ENCODE measurements at regions not wholly inside any gene's neighbourhood (a gene's known extent, or its start where the extent isn't known, plus 50 kb on each side); places are given as distances from the start of the nearest gene placed in this dataset.

GRCh38 chr14:40487824-40488223, 1055.6 kb upstream of the FBXO33 start:
- TF ChIP-seq SIN3A (IDR thresholded peaks at IDR 0.05; ENCODE audit: borderline replicate concordance, insufficient read depth, low read depth, low read length) = no peak
- no peak for TF ChIP-seq POLR2AphosphoS5 (IDR thresholded peaks at IDR 0.05; ENCODE audit: low read depth, low read length)
- no peak for TF ChIP-seq TCF7L2 (IDR thresholded peaks at IDR 0.05; ENCODE audit: low read depth, low read length)
- TF ChIP-seq REST (IDR thresholded peaks at IDR 0.05; ENCODE audit: insufficient read depth in 1 of 2, low read depth in 2 of 2, low read length in 1 of 2) = no peak
- no peak overlapping the region for H3K27ac ChIP-seq (ENCODE audit: low read length)
- ChIA-PET POLR2A (no interaction called here), CTCF (no interaction called here)
- intact Hi-C loops (cut with micrococcal nuclease; ENCODE audit: unreplicated experiment) (no loop called here), in situ Hi-C loops (cut with HindIII; ENCODE audit: low pct_unique_long_range_greater_than_20kb, low sequenced_read_pairs) (no loop called here)
- no peak for DNase-seq (ENCODE audit: low read depth, low spot score)
- no peak for ATAC-seq
- no peaks in the 10 kb centered on the region for H3K4me1 ChIP-seq (ENCODE audit: control insufficient read depth, insufficient read depth, low read length)
- no peaks in the 10 kb centered on the region; the same call in 1 of the 2 replicates for H3K36me3 ChIP-seq (ENCODE audit: control insufficient read depth, insufficient read depth, low read length)
- no peaks in the 10 kb centered on the region for H3K9me3 ChIP-seq (ENCODE audit: control insufficient read depth, insufficient read depth, low read depth, low read length)
- BruUV-seq (replicated peaks) = no TSS peak
- H3K4me3 ChIP-seq (ENCODE audit: low read depth in 2 of 2, low read length in 2 of 2) = no peak overlapping the region
- H3K27me3 ChIP-seq (ENCODE audit: control insufficient read depth, insufficient read depth, low read length) = no peaks in the 10 kb centered on the region

DNA sequence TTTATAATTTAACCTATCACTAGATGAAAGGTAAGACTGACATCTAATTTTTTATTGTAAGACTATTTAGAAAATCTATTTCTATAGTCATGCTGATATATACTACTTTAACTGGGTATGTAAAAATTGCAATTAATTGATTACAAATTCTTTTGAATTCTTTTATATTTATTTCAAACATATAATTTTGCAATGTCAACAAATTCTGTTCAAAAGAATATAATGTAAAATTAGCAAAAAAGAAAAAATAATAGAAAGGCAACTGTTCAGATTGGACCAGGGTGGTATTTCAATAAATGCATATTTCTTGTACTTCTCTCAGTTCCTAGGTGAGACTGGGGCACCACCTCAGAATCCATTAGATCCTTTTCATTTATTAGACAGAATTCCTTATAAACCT, 1053.5 kb upstream of the FBXO33 start:
- ATAC-seq = no peak
- no TSS peak for BruUV-seq (replicated peaks)
- ChIA-PET CTCF (no interaction called here), POLR2A (no interaction called here)
- Histone ChIP-seq H3K4me3 (ENCODE audit: low read depth in 2 of 2, low read length in 2 of 2) (no peak overlapping the region), H3K9me3 (ENCODE audit: control insufficient read depth, insufficient read depth, low read depth, low read length) (no peaks in the 10 kb centered on the region), H3K4me1 (ENCODE audit: control insufficient read depth, insufficient read depth, low read length) (no peaks in the 10 kb centered on the region), H3K27me3 (ENCODE audit: control insufficient read depth, insufficient read depth, low read length) (no peaks in the 10 kb centered on the region), H3K36me3 (ENCODE audit: control insufficient read depth, insufficient read depth, low read length) (no peaks in the 10 kb centered on the region), H3K27ac (ENCODE audit: low read length) (no peak overlapping the region)
- TF ChIP-seq POLR2AphosphoS5 (IDR thresholded peaks at IDR 0.05; ENCODE audit: low read depth, low read length) (no peak), TCF7L2 (IDR thresholded peaks at IDR 0.05; ENCODE audit: low read depth, low read length) (no peak), REST (IDR thresholded peaks at IDR 0.05; ENCODE audit: insufficient read depth in 1 of 2, low read depth in 2 of 2, low read length in 1 of 2) (no peak), SIN3A (IDR thresholded peaks at IDR 0.05; ENCODE audit: borderline replicate concordance, insufficient read depth, low read depth, low read length) (no peak)
- TF ChIP-seq, protein P1, sequence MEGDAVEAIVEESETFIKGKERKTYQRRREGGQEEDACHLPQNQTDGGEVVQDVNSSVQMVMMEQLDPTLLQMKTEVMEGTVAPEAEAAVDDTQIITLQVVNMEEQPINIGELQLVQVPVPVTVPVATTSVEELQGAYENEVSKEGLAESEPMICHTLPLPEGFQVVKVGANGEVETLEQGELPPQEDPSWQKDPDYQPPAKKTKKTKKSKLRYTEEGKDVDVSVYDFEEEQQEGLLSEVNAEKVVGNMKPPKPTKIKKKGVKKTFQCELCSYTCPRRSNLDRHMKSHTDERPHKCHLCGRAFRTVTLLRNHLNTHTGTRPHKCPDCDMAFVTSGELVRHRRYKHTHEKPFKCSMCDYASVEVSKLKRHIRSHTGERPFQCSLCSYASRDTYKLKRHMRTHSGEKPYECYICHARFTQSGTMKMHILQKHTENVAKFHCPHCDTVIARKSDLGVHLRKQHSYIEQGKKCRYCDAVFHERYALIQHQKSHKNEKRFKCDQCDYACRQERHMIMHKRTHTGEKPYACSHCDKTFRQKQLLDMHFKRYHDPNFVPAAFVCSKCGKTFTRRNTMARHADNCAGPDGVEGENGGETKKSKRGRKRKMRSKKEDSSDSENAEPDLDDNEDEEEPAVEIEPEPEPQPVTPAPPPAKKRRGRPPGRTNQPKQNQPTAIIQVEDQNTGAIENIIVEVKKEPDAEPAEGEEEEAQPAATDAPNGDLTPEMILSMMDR (IDR thresholded peaks at IDR 0.05) = no peak
- in situ Hi-C loops (cut with HindIII; ENCODE audit: low pct_unique_long_range_greater_than_20kb, low sequenced_read_pairs) = no loop called here
- DNase-seq (ENCODE audit: low read depth, low spot score) = no peak
- intact Hi-C loops (cut with micrococcal nuclease; ENCODE audit: unreplicated experiment) = no loop called here

Data from Panc1 (cell line).